ENCODE measurements at regions not wholly inside any gene's neighbourhood (a gene's known extent, or its start where the extent isn't known, plus 50 kb on each side); places are given as distances from the start of the nearest gene placed in this dataset.

GRCh38 chr13:73230716-73231115 lies 171.9 kb downstream of the KLF5 start:
- no peak for TF ChIP-seq CTCF (IDR thresholded peaks at IDR 0.05; ENCODE audit: low read length, missing control alignments)
- DNase-seq (ENCODE audit: low read depth) = no peak
- H3K4me3 ChIP-seq (replicated peaks; ENCODE audit: low read depth, low read length) = no peak overlapping the region

GRCh38 chr13:73228546-73228945 lies 169.7 kb downstream of the KLF5 start:
- DNase-seq (ENCODE audit: low read depth) = peak; percentile 18
- peak; percentile 18 for TF ChIP-seq CTCF (IDR thresholded peaks at IDR 0.05; ENCODE audit: low read length, missing control alignments)
- no peak overlapping the region for H3K4me3 ChIP-seq (replicated peaks; ENCODE audit: low read depth, low read length)

GRCh38 chr13:73225990-73226389 lies 167.2 kb downstream of the KLF5 start:
- H3K4me3 ChIP-seq (replicated peaks; ENCODE audit: low read depth, low read length) = no peak overlapping the region
- DNase-seq (ENCODE audit: low read depth) = no peak
- TF ChIP-seq CTCF (IDR thresholded peaks at IDR 0.05; ENCODE audit: low read length, missing control alignments) = no peak

GRCh38 chr13:73224703-73225102 lies 165.9 kb downstream of the KLF5 start:
- peak; percentile 39 for DNase-seq (ENCODE audit: low read depth)
- H3K4me3 ChIP-seq (replicated peaks; ENCODE audit: low read depth, low read length) = no peak overlapping the region
- no peak for TF ChIP-seq CTCF (IDR thresholded peaks at IDR 0.05; ENCODE audit: low read length, missing control alignments)

GRCh38 chr13:73223372-73223781 lies 164.6 kb downstream of the KLF5 start:
- no peak overlapping the region for H3K4me3 ChIP-seq (replicated peaks; ENCODE audit: low read depth, low read length)
- no peak for TF ChIP-seq CTCF (IDR thresholded peaks at IDR 0.05; ENCODE audit: low read length, missing control alignments)
- no peak for DNase-seq (ENCODE audit: low read depth)

- no peak for TF ChIP-seq CTCF (IDR thresholded peaks at IDR 0.05; ENCODE audit: low read length, missing control alignments)
Measured at GRCh38 chr13:73222627-73223305, 164.0 kb downstream of the KLF5 start.

More at GRCh38 chr13:73222627-73223305, 164.0 kb downstream of the KLF5 start:
- H3K4me3 ChIP-seq (replicated peaks; ENCODE audit: low read depth, low read length) = no peak overlapping the region
- no peak for DNase-seq (ENCODE audit: low read depth)

All from fibroblast of pulmonary artery (primary cell).